IPS-15b (cell line): ENCODE measurements at regions not wholly inside any gene's neighbourhood (a gene's known extent, or its start where the extent isn't known, plus 50 kb on each side); places are given as distances from the start of the nearest gene placed in this dataset.

Source experiments
- H3K27me3 ChIP-seq: one replicate; pipeline ENCODE4 v1.6.1; 2013; ENCODE audit warnings: low read length; ENCODE audit not compliant: control insufficient read depth, insufficient read depth
- H3K36me3 ChIP-seq: one replicate; pipeline ENCODE4 v1.6.1; 2013; ENCODE audit warnings: low read length; ENCODE audit not compliant: control insufficient read depth, insufficient read depth
- H3K4me1 ChIP-seq: one replicate; pipeline ENCODE4 v1.6.1; 2013; ENCODE audit warnings: mild to moderate bottlenecking, low read length; ENCODE audit not compliant: control insufficient read depth, insufficient read depth
- H3K4me3 ChIP-seq: one replicate; pipeline ENCODE4 v1.5.1; 2013; ENCODE audit warnings: low read depth, low read length
- H3K9ac ChIP-seq: one replicate; pipeline ENCODE4 v1.6.1; 2013; ENCODE audit warnings: low read depth, mild to moderate bottlenecking, low read length
- H3K9me3 ChIP-seq: one replicate; pipeline ENCODE4 v1.6.1; 2013; ENCODE audit warnings: mild to moderate bottlenecking, low read length; ENCODE audit not compliant: control insufficient read depth, insufficient read depth

GRCh38 chr20:63125838-63126601, 89.9 kb downstream of the YTHDF1 start:
- peaks cover 3% of the 10 kb centered on the region for H3K27me3 ChIP-seq
- H3K4me1 ChIP-seq, result no peaks in the 10 kb centered on the region
- H3K9ac ChIP-seq, result no peak overlapping the region
- no peaks in the 10 kb centered on the region for H3K36me3 ChIP-seq
- no peak overlapping the region for H3K4me3 ChIP-seq
- H3K9me3 ChIP-seq, result no peaks in the 10 kb centered on the region

GRCh38 chr20:63125581-63125837, 90.4 kb downstream of the YTHDF1 start:
- Histone ChIP-seq H3K9me3 (no peaks in the 10 kb centered on the region), H3K27me3 (peaks cover 3% of the 10 kb centered on the region), H3K4me1 (no peaks in the 10 kb centered on the region), H3K9ac (no peak overlapping the region), H3K4me3 (no peak overlapping the region), H3K36me3 (no peaks in the 10 kb centered on the region)

GRCh38 chr20:63124782-63125580, 91.0 kb downstream of the YTHDF1 start:
- Histone ChIP-seq H3K9ac (no peak overlapping the region), H3K27me3 (peaks cover 3% of the 10 kb centered on the region), H3K4me1 (no peaks in the 10 kb centered on the region)

GRCh38 chr20:63124092-63124781, 91.7 kb downstream of the YTHDF1 start:
- peaks cover under 1% of the 10 kb centered on the region for H3K27me3 ChIP-seq
- no peak overlapping the region for H3K9ac ChIP-seq
- no peaks in the 10 kb centered on the region for H3K9me3 ChIP-seq
- no peaks in the 10 kb centered on the region for H3K4me1 ChIP-seq
- no peak overlapping the region for H3K4me3 ChIP-seq
- H3K36me3 ChIP-seq, result no peaks in the 10 kb centered on the region

More at GRCh38 chr20:63124782-63125580, 91.0 kb downstream of the YTHDF1 start:
- no peaks in the 10 kb centered on the region for H3K36me3 ChIP-seq
- no peaks in the 10 kb centered on the region for H3K9me3 ChIP-seq
- H3K4me3 ChIP-seq, result no peak overlapping the region

- Histone ChIP-seq H3K9me3 (no peaks in the 10 kb centered on the region), H3K4me1 (no peaks in the 10 kb centered on the region), H3K36me3 (no peaks in the 10 kb centered on the region), H3K4me3 (no peak overlapping the region), H3K9ac (no peak overlapping the region), H3K27me3 (no peaks in the 10 kb centered on the region)
Measured at GRCh38 chr20:63123331-63123741, 92.6 kb downstream of the YTHDF1 start.

GRCh38 chr20:63122626-63123025, 93.3 kb downstream of the YTHDF1 start:
- Histone ChIP-seq H3K9me3 (no peaks in the 10 kb centered on the region), H3K36me3 (no peaks in the 10 kb centered on the region), H3K9ac (no peak overlapping the region), H3K27me3 (no peaks in the 10 kb centered on the region), H3K4me1 (no peaks in the 10 kb centered on the region), H3K4me3 (no peak overlapping the region)

GRCh38 chr20:63121749-63122405, 94.1 kb downstream of the YTHDF1 start:
- no peak overlapping the region for H3K4me3 ChIP-seq
- no peaks in the 10 kb centered on the region for H3K27me3 ChIP-seq
- H3K9me3 ChIP-seq, result no peaks in the 10 kb centered on the region
- H3K36me3 ChIP-seq, result no peaks in the 10 kb centered on the region
- H3K9ac ChIP-seq, result no peak overlapping the region
- H3K4me1 ChIP-seq, result no peaks in the 10 kb centered on the region

- H3K9ac ChIP-seq, result no peak overlapping the region
- H3K27me3 ChIP-seq, result peaks cover under 1% of the 10 kb centered on the region
- H3K9me3 ChIP-seq, result no peaks in the 10 kb centered on the region
- H3K36me3 ChIP-seq, result no peaks in the 10 kb centered on the region
- H3K4me1 ChIP-seq, result no peaks in the 10 kb centered on the region
- H3K4me3 ChIP-seq, result no peak overlapping the region
Measured at GRCh38 chr20:63121246-63121645, 94.7 kb downstream of the YTHDF1 start.

GRCh38 chr20:63120808-63121090, 95.2 kb downstream of the YTHDF1 start:
- no peak overlapping the region for H3K4me3 ChIP-seq
- peaks cover 4% of the 10 kb centered on the region for H3K27me3 ChIP-seq

GRCh38 chr20:63119963-63120807, 95.7 kb downstream of the YTHDF1 start:
- Histone ChIP-seq H3K4me3 (no peak overlapping the region), H3K9me3 (no peaks in the 10 kb centered on the region), H3K36me3 (no peaks in the 10 kb centered on the region), H3K9ac (no peak overlapping the region), H3K4me1 (no peaks in the 10 kb centered on the region), H3K27me3 (peaks cover 7% of the 10 kb centered on the region)

More at GRCh38 chr20:63120808-63121090, 95.2 kb downstream of the YTHDF1 start:
- Histone ChIP-seq H3K9ac (no peak overlapping the region), H3K4me1 (no peaks in the 10 kb centered on the region), H3K36me3 (no peaks in the 10 kb centered on the region), H3K9me3 (no peaks in the 10 kb centered on the region)
